AG04450 (cell line): ENCODE measurements at regions not wholly inside any gene's neighbourhood (a gene's known extent, or its start where the extent isn't known, plus 50 kb on each side); places are given as distances from the start of the nearest gene placed in this dataset.
"Not testable (repeated sequence)": the region's sequence is repeated elsewhere in the genome, so short reads cannot be mapped to it uniquely, and the experiment has no call there.

Source experiments
- CTCF ChIA-PET: fragments of 300-600, 350-600 bp; formaldehyde crosslinking; extraction: SDS; loops from one replicate; lab custom pipeline; 2022; ENCODE audit warnings: antibody characterized with exemption, inconsistent platforms; lab: Charles Lee
- POLR2A ChIA-PET: fragments of 350-600 bp; formaldehyde crosslinking; extraction: SDS; loops from one replicate; lab custom pipeline; 2021; ENCODE audit warnings: antibody characterized with exemption, inconsistent platforms; lab: Yijun Ruan, JAX
- DNase-seq: peaks from one replicate; pipeline ENCODE4 v3.0.0-alpha.2; 2011; ENCODE audit warnings: low read depth, low spot score
- H3K27ac ChIP-seq: one replicate; pipeline ENCODE4 v1.5.1; 2012; ENCODE audit warnings: low read depth, low read length, control low read depth
- H3K27me3 ChIP-seq: one replicate; pipeline ENCODE4 v1.6.0; 2012; ENCODE audit warnings: low read length; ENCODE audit not compliant: control insufficient read depth, insufficient read depth
- H3K4me3 ChIP-seq: 2 replicates; pipeline ENCODE4 v1.5.1; 2011; ENCODE audit warnings: mild to moderate bottlenecking, low read depth, low read length, control low read depth
- H3K9me3 ChIP-seq: 2 replicates; pipeline ENCODE4 v1.5.1; 2012; ENCODE audit warnings: low read length; ENCODE audit not compliant: control insufficient read depth, insufficient read depth
- TF ChIP-seq, protein P1 (sequence below): IDR thresholded peaks from 2 replicates; pipeline ENCODE4 v1.5.1; 2011; ENCODE audit warnings: low read depth, low read length, control low read depth, inconsistent platforms

DNA sequence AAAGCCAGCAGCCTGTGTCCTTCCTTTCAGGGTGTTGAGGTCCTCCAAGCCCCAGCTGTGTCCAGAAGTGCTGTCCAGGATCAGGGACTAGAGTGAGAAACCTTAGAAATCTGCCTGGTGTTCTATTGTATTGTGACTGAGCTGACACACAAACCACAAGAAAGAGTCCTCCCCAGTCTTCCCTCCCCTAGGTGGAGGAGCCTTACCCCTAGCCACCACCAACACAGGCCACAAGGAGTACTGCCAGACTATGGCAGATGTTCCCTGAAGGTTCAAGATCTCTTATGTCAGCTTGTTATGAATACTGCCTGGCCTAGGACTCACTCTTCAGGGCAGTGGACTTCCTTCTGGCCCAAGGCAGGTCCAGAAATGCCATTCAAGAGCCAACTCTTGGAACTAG lies 514.1 kb upstream of the PITX2 start:
- ChIA-PET POLR2A (no interaction called here), CTCF (interaction anchor here (0.6 to 1.7 kb wide), 4 partner anchors 55 to 496 kb away, joined by 3 to 10 read pairs (median 6); no protein-coding TSS in a partner anchor)
- H3K4me3 ChIP-seq, result no peak overlapping the region
- TF ChIP-seq, protein P1, sequence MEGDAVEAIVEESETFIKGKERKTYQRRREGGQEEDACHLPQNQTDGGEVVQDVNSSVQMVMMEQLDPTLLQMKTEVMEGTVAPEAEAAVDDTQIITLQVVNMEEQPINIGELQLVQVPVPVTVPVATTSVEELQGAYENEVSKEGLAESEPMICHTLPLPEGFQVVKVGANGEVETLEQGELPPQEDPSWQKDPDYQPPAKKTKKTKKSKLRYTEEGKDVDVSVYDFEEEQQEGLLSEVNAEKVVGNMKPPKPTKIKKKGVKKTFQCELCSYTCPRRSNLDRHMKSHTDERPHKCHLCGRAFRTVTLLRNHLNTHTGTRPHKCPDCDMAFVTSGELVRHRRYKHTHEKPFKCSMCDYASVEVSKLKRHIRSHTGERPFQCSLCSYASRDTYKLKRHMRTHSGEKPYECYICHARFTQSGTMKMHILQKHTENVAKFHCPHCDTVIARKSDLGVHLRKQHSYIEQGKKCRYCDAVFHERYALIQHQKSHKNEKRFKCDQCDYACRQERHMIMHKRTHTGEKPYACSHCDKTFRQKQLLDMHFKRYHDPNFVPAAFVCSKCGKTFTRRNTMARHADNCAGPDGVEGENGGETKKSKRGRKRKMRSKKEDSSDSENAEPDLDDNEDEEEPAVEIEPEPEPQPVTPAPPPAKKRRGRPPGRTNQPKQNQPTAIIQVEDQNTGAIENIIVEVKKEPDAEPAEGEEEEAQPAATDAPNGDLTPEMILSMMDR, result no peak
- no peak for DNase-seq
- H3K27ac ChIP-seq, result no peak overlapping the region
- H3K9me3 ChIP-seq, result no peaks in the 10 kb centered on the region; the same call in none of the 2 replicates
- no peaks in the 10 kb centered on the region for H3K27me3 ChIP-seq

DNA sequence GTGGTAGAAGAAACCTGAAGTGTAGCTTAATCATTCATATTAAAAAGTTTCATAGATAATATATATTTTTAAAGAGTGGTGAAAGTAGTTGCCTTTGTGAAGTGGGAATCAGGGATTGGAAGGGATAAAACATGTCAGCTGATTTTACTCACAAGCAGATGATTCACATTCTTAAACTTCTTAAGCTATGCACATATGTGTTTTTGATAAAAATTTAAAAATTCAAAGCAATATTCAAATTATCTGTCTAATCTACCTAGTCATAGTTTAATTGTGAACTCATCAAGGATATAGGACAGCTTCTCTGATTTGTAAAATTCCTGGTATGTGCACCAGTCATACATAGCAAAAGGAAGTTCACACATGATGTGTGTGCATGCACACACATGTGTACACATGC lies 520.6 kb upstream of the PITX2 start:
- Histone ChIP-seq H3K27ac (no peak overlapping the region), H3K9me3 (no peaks in the 10 kb centered on the region), H3K4me3 (no peak overlapping the region), H3K27me3 (no peaks in the 10 kb centered on the region)
- DNase-seq, result no peak
- CTCF ChIA-PET, result no interaction called here
- POLR2A ChIA-PET, result no interaction called here
- TF ChIP-seq, protein P1, result no peak

- CTCF ChIA-PET, result no interaction called here
- Histone ChIP-seq H3K27ac (no peak overlapping the region), H3K4me3 (no peak overlapping the region), H3K27me3 (no peaks in the 10 kb centered on the region), H3K9me3 (peaks cover 16% of the 10 kb centered on the region)
- DNase-seq, result no peak
- TF ChIP-seq, protein P1, result no peak
- POLR2A ChIA-PET, result no interaction called here
Measured at GRCh38 chr4:111154934-111155333, 532.1 kb upstream of the PITX2 start.

DNA sequence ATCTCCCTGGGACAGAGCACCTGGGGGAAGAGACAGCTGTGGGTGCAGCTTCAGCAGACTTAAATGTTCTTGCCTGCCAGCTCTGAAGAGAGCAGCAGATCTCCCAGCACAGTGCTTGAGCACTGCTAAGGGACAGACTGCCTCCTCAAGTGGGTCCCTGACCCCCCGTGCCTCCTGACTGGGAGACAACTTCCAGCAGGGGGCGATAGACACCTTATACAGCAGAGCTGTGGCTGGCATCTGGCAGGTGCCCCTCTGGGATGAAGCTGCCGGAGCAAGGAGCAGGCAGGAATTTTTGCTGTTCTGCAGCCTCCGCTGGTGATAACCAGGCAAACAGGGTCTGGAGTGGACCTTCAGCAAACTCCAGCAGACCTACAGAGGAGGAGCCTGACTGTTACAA lies 541.7 kb upstream of the PITX2 start:
- CTCF ChIA-PET, result interaction anchor here (1.0 kb wide), 1 partner anchor 467 kb away, joined by 4 read pairs; no protein-coding TSS in a partner anchor
- POLR2A ChIA-PET, H3K4me3 ChIP-seq, H3K9me3 ChIP-seq, DNase-seq, H3K27ac ChIP-seq, H3K27me3 ChIP-seq: not testable (repeated sequence)
- TF ChIP-seq, protein P1, result peak; percentile 34; the same call in 1 of the 2 replicates

- Histone ChIP-seq H3K4me3 (no peak overlapping the region), H3K27ac (no peak overlapping the region), H3K9me3 (no peaks in the 10 kb centered on the region; the same call in 1 of the 2 replicates), H3K27me3 (no peaks in the 10 kb centered on the region)
- no peak for DNase-seq
- TF ChIP-seq, protein P1, result no peak
- ChIA-PET CTCF (no interaction called here), POLR2A (no interaction called here)
Measured at GRCh38 chr4:111174331-111174730, 551.5 kb upstream of the PITX2 start.
